ENCODE measurements at regions not wholly inside any gene's neighbourhood (a gene's known extent, or its start where the extent isn't known, plus 50 kb on each side); places are given as distances from the start of the nearest gene placed in this dataset.

DNA sequence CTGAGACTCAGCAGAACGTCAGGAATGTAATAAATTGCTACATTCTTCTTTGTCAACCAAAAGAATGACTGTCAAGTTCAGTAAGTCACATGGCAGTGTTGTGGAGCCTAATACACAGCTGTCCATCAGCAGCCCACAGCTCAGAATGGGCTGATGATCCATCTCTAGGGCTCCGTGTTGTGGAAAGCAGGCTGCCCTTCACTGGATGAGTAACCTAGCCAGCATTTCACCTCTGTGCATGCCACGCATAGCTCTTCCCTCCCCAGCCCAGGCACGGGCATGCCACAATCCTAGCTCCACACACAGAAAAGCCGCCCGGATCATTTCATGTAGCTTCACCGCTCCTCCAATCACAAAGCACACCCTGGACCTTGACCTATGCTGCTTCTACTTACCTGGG lies 878.0 kb upstream of the TMEM132C start:
- TF ChIP-seq, protein P1, sequence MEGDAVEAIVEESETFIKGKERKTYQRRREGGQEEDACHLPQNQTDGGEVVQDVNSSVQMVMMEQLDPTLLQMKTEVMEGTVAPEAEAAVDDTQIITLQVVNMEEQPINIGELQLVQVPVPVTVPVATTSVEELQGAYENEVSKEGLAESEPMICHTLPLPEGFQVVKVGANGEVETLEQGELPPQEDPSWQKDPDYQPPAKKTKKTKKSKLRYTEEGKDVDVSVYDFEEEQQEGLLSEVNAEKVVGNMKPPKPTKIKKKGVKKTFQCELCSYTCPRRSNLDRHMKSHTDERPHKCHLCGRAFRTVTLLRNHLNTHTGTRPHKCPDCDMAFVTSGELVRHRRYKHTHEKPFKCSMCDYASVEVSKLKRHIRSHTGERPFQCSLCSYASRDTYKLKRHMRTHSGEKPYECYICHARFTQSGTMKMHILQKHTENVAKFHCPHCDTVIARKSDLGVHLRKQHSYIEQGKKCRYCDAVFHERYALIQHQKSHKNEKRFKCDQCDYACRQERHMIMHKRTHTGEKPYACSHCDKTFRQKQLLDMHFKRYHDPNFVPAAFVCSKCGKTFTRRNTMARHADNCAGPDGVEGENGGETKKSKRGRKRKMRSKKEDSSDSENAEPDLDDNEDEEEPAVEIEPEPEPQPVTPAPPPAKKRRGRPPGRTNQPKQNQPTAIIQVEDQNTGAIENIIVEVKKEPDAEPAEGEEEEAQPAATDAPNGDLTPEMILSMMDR (IDR thresholded peaks at IDR 0.05) = no peak
- TF ChIP-seq POLR2A (IDR thresholded peaks at IDR 0.05) = no peak
- intact Hi-C loops (cut with DNase I) = loop anchor here in 1 of 2 donors (10.0 kb wide), 1 partner anchor 286 kb away; no protein-coding TSS in a partner anchor
- 79 to 92% (median 84%) methylated on average over 5 to 7 of the region's 7 CpGs for WGBS, 4 donors
- Histone ChIP-seq H3K36me3 (replicated peaks in 1 of 2) (no peaks in the 10 kb centered on the region), H3K27ac (no peak overlapping the region), H3K4me1 (replicated peaks in 1 of 2) (peaks cover 0 to 5% of the 10 kb centered on the region in 2 donors), H3K27me3 (no peaks in the 10 kb centered on the region), H3K9me3 (replicated peaks in 1 of 3) (no peaks in the 10 kb centered on the region), H3K4me3 (no peak overlapping the region)
- no peak for DNase-seq

DNA sequence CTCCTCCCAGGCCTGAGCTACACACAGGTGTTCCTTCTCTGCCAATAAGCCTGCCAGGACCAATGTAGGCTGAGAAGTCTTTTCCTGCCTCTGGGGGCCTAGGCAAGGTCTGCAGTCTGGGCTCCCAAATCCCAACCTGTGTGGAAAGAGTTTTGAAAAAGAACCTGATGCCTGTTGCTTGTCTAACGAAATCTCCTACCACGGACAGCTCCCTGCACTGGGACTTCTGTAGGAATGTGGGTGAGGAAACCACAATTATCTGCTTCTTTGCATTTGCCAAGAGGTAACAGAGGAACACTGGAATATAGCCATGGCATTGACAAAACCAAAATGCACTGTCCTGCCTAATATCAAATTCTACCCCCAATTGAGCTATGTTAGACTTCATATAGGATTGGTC lies 877.0 kb upstream of the TMEM132C start:
- H3K27me3 ChIP-seq = no peaks in the 10 kb centered on the region
- no peaks in the 10 kb centered on the region for H3K9me3 ChIP-seq (replicated peaks in 1 of 3)
- H3K27ac ChIP-seq = no peak overlapping the region
- H3K4me3 ChIP-seq = no peak overlapping the region
- no peaks in the 10 kb centered on the region for H3K36me3 ChIP-seq (replicated peaks in 1 of 2)
- peak in 4 of 7 donors; percentile 23 to 29 (median 26) for DNase-seq
- TF ChIP-seq POLR2A (IDR thresholded peaks at IDR 0.05) = no peak
- TF ChIP-seq, protein P1 (IDR thresholded peaks at IDR 0.05) = no peak
- H3K4me1 ChIP-seq (replicated peaks in 1 of 2) = peaks cover 0 to 5% of the 10 kb centered on the region in 2 donors
- intact Hi-C loops (cut with DNase I) = loop anchor here in 1 of 2 donors (10.0 kb wide), 1 partner anchor 285 kb away; no protein-coding TSS in a partner anchor
- whole genome bisulfite sequencing, 4 donors = 6 to 29% (median 9%) methylated on average over 2 of the region's 2 CpGs

DNA sequence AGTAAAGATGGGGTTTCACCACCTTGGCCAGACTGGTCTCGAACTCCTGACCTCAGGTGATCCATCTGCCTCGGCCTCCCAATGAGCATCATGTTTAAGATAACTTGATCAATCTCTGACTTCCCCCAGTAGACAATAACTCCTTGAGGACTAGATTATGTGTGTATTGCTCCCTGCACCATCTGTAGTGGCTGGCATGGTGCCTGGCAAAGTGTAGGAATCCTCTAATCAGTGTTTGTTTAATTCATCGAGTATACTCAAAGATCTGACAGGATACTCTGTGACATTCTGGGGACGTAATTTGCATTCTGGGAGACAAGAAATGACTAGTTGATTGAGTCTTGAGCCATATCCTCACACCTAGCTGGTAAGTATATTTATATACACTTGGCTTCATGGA lies 873.5 kb upstream of the TMEM132C start:
- no peak for DNase-seq

DNA sequence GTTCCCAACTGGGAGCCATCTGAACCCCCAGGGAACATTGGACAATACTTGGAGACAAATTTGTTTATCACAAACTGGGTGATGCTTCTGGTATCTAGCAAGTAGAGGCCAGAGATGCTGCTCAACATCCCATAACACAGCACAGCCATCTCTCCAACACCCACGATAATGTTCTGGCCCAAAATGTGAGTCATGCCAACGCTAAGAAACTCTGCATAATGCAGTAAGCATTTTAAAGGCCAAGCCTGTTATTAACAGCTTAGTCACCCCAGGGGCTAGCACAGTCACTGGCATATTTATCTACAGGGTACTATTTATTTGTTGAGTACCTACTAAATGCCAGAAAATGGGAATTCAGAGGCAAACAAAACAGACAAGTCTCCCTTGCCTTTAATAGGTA lies 873.1 kb upstream of the TMEM132C start:
- Histone ChIP-seq H3K27me3 (no peaks in the 10 kb centered on the region), H3K36me3 (replicated peaks in 1 of 2) (no peaks in the 10 kb centered on the region), H3K4me3 (no peak overlapping the region), H3K4me1 (replicated peaks in 1 of 2) (no peaks in the 10 kb centered on the region), H3K27ac (no peak overlapping the region), H3K9me3 (replicated peaks in 1 of 3) (no peaks in the 10 kb centered on the region)
- 36 to 54% (median 44%) methylated on average over 2 of the region's 2 CpGs for WGBS, 4 donors
- intact Hi-C loops (cut with DNase I) = no loop called here
- TF ChIP-seq POLR2A (IDR thresholded peaks at IDR 0.05) = no peak
- TF ChIP-seq, protein P1 (IDR thresholded peaks at IDR 0.05) = no peak
- DNase-seq = no peak

More for the DNA sequence above, 873.5 kb upstream of the TMEM132C start:
- no peak for TF ChIP-seq POLR2A (IDR thresholded peaks at IDR 0.05)
- TF ChIP-seq, protein P1 (IDR thresholded peaks at IDR 0.05) = no peak
- H3K4me1 ChIP-seq (replicated peaks in 1 of 2) = no peaks in the 10 kb centered on the region
- H3K27me3 ChIP-seq = no peaks in the 10 kb centered on the region
- H3K9me3 ChIP-seq (replicated peaks in 1 of 3) = no peaks in the 10 kb centered on the region
- no peak overlapping the region for H3K27ac ChIP-seq
- WGBS, 4 donors = 80 to 87% (median 83%) methylated on average over 4 of the region's 4 CpGs
- no peaks in the 10 kb centered on the region for H3K36me3 ChIP-seq (replicated peaks in 1 of 2)
- intact Hi-C loops (cut with DNase I) = no loop called here
- H3K4me3 ChIP-seq = no peak overlapping the region

Data from adrenal gland (tissue), 9 donors.